ENCODE measurements at regions not wholly inside any gene's neighbourhood (a gene's known extent, or its start where the extent isn't known, plus 50 kb on each side); places are given as distances from the start of the nearest gene placed in this dataset.

DNA sequence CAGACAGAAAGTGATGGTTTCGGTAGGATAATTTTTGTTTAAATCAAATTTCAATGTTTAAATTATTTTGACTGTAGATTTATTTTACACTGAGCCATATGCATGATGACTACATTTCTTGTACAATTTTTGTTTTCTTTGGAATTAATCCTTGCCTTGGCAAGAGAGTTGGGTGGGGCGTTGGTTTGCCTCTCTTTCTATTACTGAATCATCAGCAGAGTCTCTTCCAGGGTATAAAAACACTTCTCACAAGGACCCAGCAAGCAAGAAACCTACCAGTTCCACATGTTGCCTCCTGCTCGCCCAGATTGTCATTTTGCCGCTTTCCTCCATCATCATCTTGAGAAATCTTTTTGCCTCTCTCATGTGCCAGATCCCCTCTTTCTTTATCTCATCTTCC lies 455.0 kb upstream of the DMAC1 start:
- Histone ChIP-seq H3K9me3 (no peaks in the 10 kb centered on the region), H3K36me3 (no peaks in the 10 kb centered on the region), H3K4me3 (no peak overlapping the region), H3K4me1 (no peaks in the 10 kb centered on the region), H3K27me3 (no peaks in the 10 kb centered on the region), H3K27ac (no peak overlapping the region)
- TF ChIP-seq POLR2AphosphoS5 (IDR thresholded peaks at IDR 0.05) (no peak), POLR2A (IDR thresholded peaks at IDR 0.05) (no peak)
- TF ChIP-seq, protein P1, sequence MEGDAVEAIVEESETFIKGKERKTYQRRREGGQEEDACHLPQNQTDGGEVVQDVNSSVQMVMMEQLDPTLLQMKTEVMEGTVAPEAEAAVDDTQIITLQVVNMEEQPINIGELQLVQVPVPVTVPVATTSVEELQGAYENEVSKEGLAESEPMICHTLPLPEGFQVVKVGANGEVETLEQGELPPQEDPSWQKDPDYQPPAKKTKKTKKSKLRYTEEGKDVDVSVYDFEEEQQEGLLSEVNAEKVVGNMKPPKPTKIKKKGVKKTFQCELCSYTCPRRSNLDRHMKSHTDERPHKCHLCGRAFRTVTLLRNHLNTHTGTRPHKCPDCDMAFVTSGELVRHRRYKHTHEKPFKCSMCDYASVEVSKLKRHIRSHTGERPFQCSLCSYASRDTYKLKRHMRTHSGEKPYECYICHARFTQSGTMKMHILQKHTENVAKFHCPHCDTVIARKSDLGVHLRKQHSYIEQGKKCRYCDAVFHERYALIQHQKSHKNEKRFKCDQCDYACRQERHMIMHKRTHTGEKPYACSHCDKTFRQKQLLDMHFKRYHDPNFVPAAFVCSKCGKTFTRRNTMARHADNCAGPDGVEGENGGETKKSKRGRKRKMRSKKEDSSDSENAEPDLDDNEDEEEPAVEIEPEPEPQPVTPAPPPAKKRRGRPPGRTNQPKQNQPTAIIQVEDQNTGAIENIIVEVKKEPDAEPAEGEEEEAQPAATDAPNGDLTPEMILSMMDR (IDR thresholded peaks at IDR 0.05): no peak
- no peak for DNase-seq (ENCODE audit: low spot score in 2 of 2)
- intact Hi-C loops (cut with DNase I; ENCODE audit: low total_unique reads): no loop called here

DNA sequence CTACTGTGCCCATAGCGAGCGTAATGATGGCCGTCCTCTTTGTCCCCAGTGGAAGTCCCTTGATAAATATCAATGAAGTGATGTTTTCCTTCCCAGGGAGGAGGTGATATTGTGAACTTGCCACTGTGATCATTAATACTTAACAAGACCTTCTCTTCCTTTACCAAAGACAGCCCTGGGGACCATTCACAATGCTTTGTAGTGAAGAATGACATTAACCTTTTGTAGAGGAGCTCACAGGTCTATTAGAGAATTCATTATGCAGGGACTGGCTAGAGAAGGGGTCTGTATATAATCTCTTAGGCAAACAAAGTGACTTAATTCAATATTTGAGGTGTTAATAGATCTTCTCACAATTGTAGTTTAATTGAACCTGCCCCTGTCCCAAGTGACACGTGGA lies 452.9 kb upstream of the DMAC1 start:
- Histone ChIP-seq H3K27ac (no peak overlapping the region), H3K4me3 (no peak overlapping the region), H3K9me3 (no peaks in the 10 kb centered on the region), H3K4me1 (no peaks in the 10 kb centered on the region), H3K36me3 (no peaks in the 10 kb centered on the region), H3K27me3 (no peaks in the 10 kb centered on the region)
- no peak for DNase-seq (ENCODE audit: low spot score in 2 of 2)
- intact Hi-C loops (cut with DNase I; ENCODE audit: low total_unique reads): no loop called here
- TF ChIP-seq, protein P1 (IDR thresholded peaks at IDR 0.05): no peak
- TF ChIP-seq POLR2AphosphoS5 (IDR thresholded peaks at IDR 0.05): no peak
- TF ChIP-seq POLR2A (IDR thresholded peaks at IDR 0.05): no peak

DNA sequence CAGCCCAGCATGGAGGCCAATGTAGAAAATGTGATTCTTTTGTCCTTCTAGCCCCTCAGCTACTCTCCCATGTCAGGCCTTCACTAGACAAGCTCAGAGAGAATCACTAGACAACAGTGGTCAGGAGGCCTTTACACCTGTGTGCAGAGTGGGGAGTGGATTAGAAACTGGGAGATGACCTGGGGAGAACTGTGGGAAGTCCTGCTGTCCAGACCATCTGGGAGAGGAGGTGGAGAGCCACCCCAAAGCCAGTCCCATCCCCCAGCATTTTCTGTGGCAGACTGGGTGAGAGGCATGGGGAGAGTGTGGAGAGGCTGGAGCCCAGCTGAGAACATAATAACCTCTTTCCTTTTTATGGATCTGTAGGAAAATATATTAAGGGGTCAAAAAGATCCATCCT lies 452.0 kb upstream of the DMAC1 start:
- no peak overlapping the region for H3K4me3 ChIP-seq
- TF ChIP-seq, protein P1 (IDR thresholded peaks at IDR 0.05): no peak
- TF ChIP-seq POLR2AphosphoS5 (IDR thresholded peaks at IDR 0.05) (no peak), POLR2A (IDR thresholded peaks at IDR 0.05) (no peak)
- no peak overlapping the region for H3K27ac ChIP-seq
- H3K9me3 ChIP-seq: no peaks in the 10 kb centered on the region
- intact Hi-C loops (cut with DNase I; ENCODE audit: low total_unique reads): no loop called here
- no peaks in the 10 kb centered on the region for H3K4me1 ChIP-seq
- no peak for DNase-seq (ENCODE audit: low spot score in 2 of 2)
- H3K36me3 ChIP-seq: no peaks in the 10 kb centered on the region
- no peaks in the 10 kb centered on the region for H3K27me3 ChIP-seq

DNA sequence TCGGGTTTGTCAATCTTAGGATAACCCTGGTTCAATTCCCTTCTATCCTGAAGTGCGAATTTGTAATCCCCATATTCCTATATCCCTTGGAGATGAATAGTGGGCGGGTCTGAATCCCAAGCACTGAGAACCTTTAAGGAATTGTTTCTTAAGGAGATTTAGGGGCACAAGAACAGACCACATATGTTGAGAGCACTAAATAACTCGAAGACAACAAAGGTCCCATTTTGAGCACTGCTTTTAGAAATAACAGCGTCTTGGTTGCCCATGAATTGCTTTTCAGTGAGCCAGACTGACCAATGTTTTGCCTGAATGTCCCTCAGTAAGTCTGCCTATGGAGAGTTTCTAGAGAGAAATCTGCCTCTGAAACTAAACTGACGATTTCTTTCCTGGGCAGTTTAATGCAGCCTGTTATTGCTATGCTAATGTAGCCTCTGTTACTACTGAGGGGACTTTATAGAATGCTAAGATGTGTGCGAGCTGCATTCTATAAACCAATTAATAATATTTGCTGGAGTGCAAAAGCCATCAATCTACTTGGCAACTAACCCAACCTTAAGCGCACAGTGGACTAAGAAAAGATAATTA lies 445.0 kb upstream of the DMAC1 start:
- DNase-seq (ENCODE audit: low spot score in 2 of 2): no peak
- Histone ChIP-seq H3K4me3 (no peak overlapping the region), H3K9me3 (no peaks in the 10 kb centered on the region), H3K36me3 (no peaks in the 10 kb centered on the region), H3K27me3 (no peaks in the 10 kb centered on the region), H3K4me1 (no peaks in the 10 kb centered on the region), H3K27ac (no peak overlapping the region)
- intact Hi-C loops (cut with DNase I; ENCODE audit: low total_unique reads): loop anchor here (5.0 kb wide), 1 partner anchor 762 kb away; no protein-coding TSS in a partner anchor
- TF ChIP-seq POLR2AphosphoS5 (IDR thresholded peaks at IDR 0.05) (no peak), POLR2A (IDR thresholded peaks at IDR 0.05) (no peak)
- TF ChIP-seq, protein P1 (IDR thresholded peaks at IDR 0.05): no peak

DNA sequence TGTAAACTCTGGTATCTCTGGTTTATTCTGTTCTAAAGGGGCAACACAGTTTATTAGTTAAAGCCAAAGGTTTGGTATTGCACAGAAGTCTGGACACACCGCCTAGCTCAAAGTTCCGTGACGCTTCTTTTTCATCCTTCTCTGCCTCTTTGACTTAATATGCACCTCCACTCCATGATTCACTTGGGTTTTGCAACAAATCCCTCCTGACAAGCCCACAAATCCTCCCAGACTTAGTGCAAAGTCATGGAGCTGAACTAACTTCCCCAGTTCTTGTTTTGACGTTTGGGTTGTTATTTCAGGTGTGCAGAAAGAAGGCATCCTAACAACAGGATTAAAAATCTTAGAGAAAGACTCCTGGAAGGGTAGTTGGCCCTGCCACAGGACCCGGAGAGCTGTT lies 441.6 kb upstream of the DMAC1 start:
- no peak for DNase-seq (ENCODE audit: low spot score in 2 of 2)
- H3K27ac ChIP-seq: no peak overlapping the region
- intact Hi-C loops (cut with DNase I; ENCODE audit: low total_unique reads): no loop called here
- no peaks in the 10 kb centered on the region for H3K36me3 ChIP-seq
- H3K4me3 ChIP-seq: no peak overlapping the region
- no peaks in the 10 kb centered on the region for H3K9me3 ChIP-seq
- H3K4me1 ChIP-seq: no peaks in the 10 kb centered on the region
- no peaks in the 10 kb centered on the region for H3K27me3 ChIP-seq
- TF ChIP-seq POLR2A (IDR thresholded peaks at IDR 0.05): no peak
- no peak for TF ChIP-seq POLR2AphosphoS5 (IDR thresholded peaks at IDR 0.05)
- TF ChIP-seq, protein P1 (IDR thresholded peaks at IDR 0.05): no peak
